ENCODE measurements at regions not wholly inside any gene's neighbourhood (a gene's known extent, or its start where the extent isn't known, plus 50 kb on each side); places are given as distances from the start of the nearest gene placed in this dataset.

DNA sequence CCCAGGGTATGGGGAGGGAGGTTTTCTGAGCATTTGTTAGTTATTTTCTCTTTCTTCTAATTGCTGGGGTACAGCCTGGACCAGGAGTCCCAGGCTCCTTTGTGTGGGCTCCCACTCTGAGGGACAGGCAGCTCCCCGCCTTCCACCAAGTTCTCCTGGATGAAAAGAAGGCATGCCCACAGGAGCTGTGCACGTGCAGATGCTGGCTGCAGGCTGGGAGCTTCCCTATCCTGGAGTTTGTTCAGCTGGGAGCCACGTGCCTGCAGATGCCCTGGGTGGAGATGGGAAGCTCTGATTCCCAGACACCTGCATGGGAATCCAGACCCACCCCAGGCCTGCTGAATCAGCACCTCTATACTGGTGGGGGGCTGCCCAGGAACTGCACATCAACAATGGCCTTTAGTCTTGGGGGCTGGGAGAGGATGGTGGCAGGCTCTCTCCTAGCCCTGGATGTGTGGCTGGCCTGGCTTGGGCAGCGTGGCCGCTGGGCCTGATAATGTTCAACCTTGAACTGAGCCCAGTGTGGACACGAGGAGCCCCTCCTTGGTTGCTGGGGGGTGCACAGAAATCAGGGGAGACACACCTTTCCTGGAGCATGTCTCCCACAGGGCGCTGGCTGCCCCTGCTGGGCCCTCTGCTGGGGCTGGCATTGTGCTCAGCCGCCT lies 233.6 kb upstream of the HS6ST1 start:
- H3K27me3 ChIP-seq, result no peaks in the 10 kb centered on the region
- H3K4me1 ChIP-seq (ENCODE audit: control insufficient read depth in 1 of 2, insufficient read depth in 1 of 2, low read depth in 1 of 2, low read length in 1 of 2), result no peaks in the 10 kb centered on the region
- H3K27ac ChIP-seq, result no peak overlapping the region
- no peak overlapping the region for H3K4me3 ChIP-seq (ENCODE audit: low read depth in 1 of 2, low read length in 1 of 2)
- no peaks in the 10 kb centered on the region for H3K36me3 ChIP-seq
- TF ChIP-seq, protein P1, sequence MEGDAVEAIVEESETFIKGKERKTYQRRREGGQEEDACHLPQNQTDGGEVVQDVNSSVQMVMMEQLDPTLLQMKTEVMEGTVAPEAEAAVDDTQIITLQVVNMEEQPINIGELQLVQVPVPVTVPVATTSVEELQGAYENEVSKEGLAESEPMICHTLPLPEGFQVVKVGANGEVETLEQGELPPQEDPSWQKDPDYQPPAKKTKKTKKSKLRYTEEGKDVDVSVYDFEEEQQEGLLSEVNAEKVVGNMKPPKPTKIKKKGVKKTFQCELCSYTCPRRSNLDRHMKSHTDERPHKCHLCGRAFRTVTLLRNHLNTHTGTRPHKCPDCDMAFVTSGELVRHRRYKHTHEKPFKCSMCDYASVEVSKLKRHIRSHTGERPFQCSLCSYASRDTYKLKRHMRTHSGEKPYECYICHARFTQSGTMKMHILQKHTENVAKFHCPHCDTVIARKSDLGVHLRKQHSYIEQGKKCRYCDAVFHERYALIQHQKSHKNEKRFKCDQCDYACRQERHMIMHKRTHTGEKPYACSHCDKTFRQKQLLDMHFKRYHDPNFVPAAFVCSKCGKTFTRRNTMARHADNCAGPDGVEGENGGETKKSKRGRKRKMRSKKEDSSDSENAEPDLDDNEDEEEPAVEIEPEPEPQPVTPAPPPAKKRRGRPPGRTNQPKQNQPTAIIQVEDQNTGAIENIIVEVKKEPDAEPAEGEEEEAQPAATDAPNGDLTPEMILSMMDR (IDR thresholded peaks at IDR 0.05), result no peak
- no peaks in the 10 kb centered on the region for H3K9me3 ChIP-seq

DNA sequence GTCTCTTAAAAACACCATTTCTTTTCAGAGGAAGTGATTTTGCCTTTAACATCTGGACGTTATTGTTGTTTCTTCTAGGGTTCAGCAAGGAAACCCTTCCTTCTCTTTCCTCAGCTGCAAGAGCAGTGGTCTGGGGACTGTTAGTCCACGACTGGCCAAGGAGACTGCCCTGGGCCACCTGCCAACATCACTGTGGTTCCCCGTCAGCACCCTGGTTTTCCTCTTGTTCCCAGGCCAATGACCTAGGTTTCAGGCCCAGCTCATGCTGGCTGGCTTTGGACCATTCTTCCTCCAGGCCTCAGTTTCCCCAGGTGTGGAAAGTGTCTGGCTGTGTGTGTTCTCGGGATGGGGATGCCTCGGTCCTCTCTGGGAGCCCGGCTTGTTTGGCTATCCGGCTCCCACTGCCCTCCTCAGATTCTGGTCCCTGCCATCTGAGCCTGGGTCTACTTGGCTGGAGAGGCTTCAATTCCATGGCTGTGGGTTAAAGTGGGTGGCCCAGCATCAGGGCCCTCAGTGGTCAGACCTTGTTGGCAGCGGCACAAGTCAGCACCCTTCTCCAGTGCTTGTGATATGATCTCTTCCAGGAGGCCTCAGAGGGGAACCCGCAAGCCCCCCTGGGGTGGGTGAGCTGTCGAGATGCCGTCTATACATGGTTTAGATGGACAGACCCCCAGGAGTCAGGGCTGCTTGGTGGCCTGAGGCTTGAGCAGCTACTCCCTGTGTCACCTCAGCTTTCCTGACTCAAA lies 234.3 kb upstream of the HS6ST1 start:
- TF ChIP-seq, protein P1 (IDR thresholded peaks at IDR 0.05), result no peak
- no peak overlapping the region for H3K27ac ChIP-seq
- no peaks in the 10 kb centered on the region for H3K27me3 ChIP-seq
- no peaks in the 10 kb centered on the region for H3K9me3 ChIP-seq
- no peak overlapping the region for H3K4me3 ChIP-seq (ENCODE audit: low read depth in 1 of 2, low read length in 1 of 2)
- peaks cover 4% of the 10 kb centered on the region in 2 experiments for H3K4me1 ChIP-seq (ENCODE audit: control insufficient read depth in 1 of 2, insufficient read depth in 1 of 2, low read depth in 1 of 2, low read length in 1 of 2)
- H3K36me3 ChIP-seq, result no peaks in the 10 kb centered on the region

DNA sequence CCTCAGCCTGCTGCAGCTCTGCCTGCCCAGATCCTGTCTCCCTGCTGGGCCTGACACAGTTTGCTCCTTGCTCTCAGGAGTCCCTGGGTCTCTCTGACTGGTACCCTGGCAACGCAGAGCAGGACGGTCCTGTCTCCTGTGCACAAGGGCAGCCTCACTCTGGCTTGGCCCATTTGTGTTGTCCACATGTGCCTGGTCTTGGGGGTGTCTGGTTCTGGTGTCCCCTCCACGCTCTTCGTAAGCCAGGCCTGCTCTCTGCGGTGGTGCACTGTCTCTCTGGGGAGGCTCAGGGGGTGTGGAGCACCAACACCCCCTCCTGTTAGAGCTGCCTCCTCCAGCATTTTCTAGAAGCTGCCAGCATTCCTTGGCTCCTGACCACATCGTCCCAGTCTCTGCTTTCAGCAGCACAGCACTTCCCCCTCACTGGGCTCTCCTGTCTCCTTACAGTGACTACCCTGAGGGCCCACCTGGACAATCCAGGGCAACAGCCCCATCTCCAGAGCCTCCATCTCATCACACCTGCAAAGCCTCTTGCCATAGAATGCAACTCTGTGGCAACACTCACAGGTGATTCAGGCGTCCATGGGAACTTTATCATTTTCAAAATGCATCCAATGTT lies 235.6 kb upstream of the HS6ST1 start:
- Histone ChIP-seq H3K27ac (no peak overlapping the region), H3K27me3 (no peaks in the 10 kb centered on the region), H3K4me3 (ENCODE audit: low read depth in 1 of 2, low read length in 1 of 2) (no peak overlapping the region), H3K36me3 (no peaks in the 10 kb centered on the region), H3K4me1 (ENCODE audit: control insufficient read depth in 1 of 2, insufficient read depth in 1 of 2, low read depth in 1 of 2, low read length in 1 of 2) (peaks cover 5% of the 10 kb centered on the region in 2 experiments), H3K9me3 (no peaks in the 10 kb centered on the region)
- TF ChIP-seq, protein P1 (IDR thresholded peaks at IDR 0.05), result no peak

DNA sequence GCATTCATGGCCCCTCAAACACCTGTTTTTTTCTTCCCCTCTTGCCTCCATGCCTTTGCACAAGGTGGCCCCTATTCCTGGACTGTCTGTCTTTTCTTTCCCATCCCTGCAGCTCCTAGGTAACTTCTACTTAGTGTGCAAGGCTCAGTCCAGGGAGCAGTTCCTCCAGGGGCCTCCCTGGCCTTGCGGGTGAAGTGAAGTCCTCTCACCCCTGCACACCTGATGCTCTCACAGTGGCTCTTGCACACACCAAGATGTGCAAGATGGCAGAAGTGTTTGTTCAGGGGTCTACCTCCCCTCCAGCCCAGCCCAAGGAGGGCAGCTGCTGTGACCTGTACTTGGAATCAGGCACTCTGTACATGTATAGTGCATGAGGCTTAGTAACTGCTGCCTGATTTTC lies 236.8 kb upstream of the HS6ST1 start:
- TF ChIP-seq, protein P1 (IDR thresholded peaks at IDR 0.05), result no peak
- Histone ChIP-seq H3K4me1 (ENCODE audit: control insufficient read depth in 1 of 2, insufficient read depth in 1 of 2, low read depth in 1 of 2, low read length in 1 of 2) (peaks cover 5% of the 10 kb centered on the region in 2 experiments), H3K4me3 (ENCODE audit: low read depth in 1 of 2, low read length in 1 of 2) (no peak overlapping the region), H3K36me3 (no peaks in the 10 kb centered on the region), H3K27me3 (no peaks in the 10 kb centered on the region), H3K27ac (no peak overlapping the region), H3K9me3 (no peaks in the 10 kb centered on the region)

DNA sequence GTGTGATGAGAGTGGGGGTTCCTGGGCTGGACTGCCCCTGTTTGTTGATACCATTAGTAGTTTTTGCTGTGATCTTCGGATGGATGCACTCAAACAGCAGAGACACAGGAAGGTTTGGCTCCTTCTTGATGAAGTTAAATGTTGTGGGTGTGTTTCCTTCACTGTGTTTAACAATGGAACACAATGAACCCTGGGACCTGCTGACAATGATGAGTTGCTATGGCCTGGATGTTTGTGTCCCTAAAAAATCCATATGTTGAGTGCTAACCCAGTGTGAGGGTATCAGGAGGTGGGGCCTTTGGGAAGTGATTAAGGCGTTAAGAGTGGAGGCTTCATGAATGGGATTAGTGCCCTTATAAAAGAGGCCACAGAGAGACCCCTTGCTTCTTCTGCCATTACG lies 237.4 kb upstream of the HS6ST1 start:
- TF ChIP-seq, protein P1 (IDR thresholded peaks at IDR 0.05), result no peak
- Histone ChIP-seq H3K27me3 (no peaks in the 10 kb centered on the region), H3K4me3 (ENCODE audit: low read depth in 1 of 2, low read length in 1 of 2) (no peak overlapping the region), H3K9me3 (no peaks in the 10 kb centered on the region), H3K4me1 (ENCODE audit: control insufficient read depth in 1 of 2, insufficient read depth in 1 of 2, low read depth in 1 of 2, low read length in 1 of 2) (peaks cover 5% of the 10 kb centered on the region in 2 experiments), H3K36me3 (no peaks in the 10 kb centered on the region), H3K27ac (no peak overlapping the region)
